ENCODE measurements at regions not wholly inside any gene's neighbourhood (a gene's known extent, or its start where the extent isn't known, plus 50 kb on each side); places are given as distances from the start of the nearest gene placed in this dataset.

GRCh38 chr11:98143661-98144060, 877.1 kb upstream of the CNTN5 start:
- Histone ChIP-seq H3K27me3 (no peaks in the 10 kb centered on the region), H3K4me3 (no peak overlapping the region), H3K4me1 (no peaks in the 10 kb centered on the region), H3K36me3 (no peaks in the 10 kb centered on the region), H3K9me3 (no peaks in the 10 kb centered on the region), H3K27ac (no peak overlapping the region)
- no peak for TF ChIP-seq CTCF (IDR thresholded peaks at IDR 0.05)
- intact Hi-C loops (cut with DNase I): no loop called here
- no peak for DNase-seq (ENCODE audit: low spot score in 2 of 2)

GRCh38 chr11:98153752-98154151, 867.0 kb upstream of the CNTN5 start:
- H3K36me3 ChIP-seq: no peaks in the 10 kb centered on the region
- no peak overlapping the region for H3K4me3 ChIP-seq
- TF ChIP-seq CTCF (IDR thresholded peaks at IDR 0.05): no peak
- H3K27ac ChIP-seq: no peak overlapping the region
- no peaks in the 10 kb centered on the region for H3K9me3 ChIP-seq
- no peak for DNase-seq (ENCODE audit: low spot score in 2 of 2)
- no peaks in the 10 kb centered on the region for H3K4me1 ChIP-seq
- H3K27me3 ChIP-seq: no peaks in the 10 kb centered on the region
- intact Hi-C loops (cut with DNase I): no loop called here

GRCh38 chr11:98155696-98156095, 865.1 kb upstream of the CNTN5 start:
- intact Hi-C loops (cut with DNase I): no loop called here
- no peak overlapping the region for H3K4me3 ChIP-seq
- H3K27me3 ChIP-seq: no peaks in the 10 kb centered on the region
- H3K36me3 ChIP-seq: no peaks in the 10 kb centered on the region
- H3K27ac ChIP-seq: no peak overlapping the region
- H3K4me1 ChIP-seq: no peaks in the 10 kb centered on the region
- H3K9me3 ChIP-seq: no peaks in the 10 kb centered on the region
- DNase-seq (ENCODE audit: low spot score in 2 of 2): no peak
- TF ChIP-seq CTCF (IDR thresholded peaks at IDR 0.05): no peak

- Histone ChIP-seq H3K4me1 (no peaks in the 10 kb centered on the region), H3K27ac (no peak overlapping the region), H3K9me3 (no peaks in the 10 kb centered on the region), H3K27me3 (no peaks in the 10 kb centered on the region), H3K36me3 (no peaks in the 10 kb centered on the region), H3K4me3 (no peak overlapping the region)
- no peak for TF ChIP-seq CTCF (IDR thresholded peaks at IDR 0.05)
- DNase-seq (ENCODE audit: low spot score in 2 of 2): no peak
- intact Hi-C loops (cut with DNase I): no loop called here
These were observed 842.8 kb upstream of the CNTN5 start for GRCh38 chr11:98177925-98178324.

GRCh38 chr11:98180511-98180910, 840.2 kb upstream of the CNTN5 start:
- no peak for TF ChIP-seq CTCF (IDR thresholded peaks at IDR 0.05)

GRCh38 chr11:98180921-98181320, 839.8 kb upstream of the CNTN5 start:
- intact Hi-C loops (cut with DNase I): no loop called here
- H3K27ac ChIP-seq: no peak overlapping the region
- DNase-seq (ENCODE audit: low spot score in 2 of 2): no peak
- peaks cover 0 to 8% of the 10 kb centered on the region in 2 donors for H3K9me3 ChIP-seq
- no peaks in the 10 kb centered on the region for H3K27me3 ChIP-seq
- H3K36me3 ChIP-seq: no peaks in the 10 kb centered on the region
- no peak overlapping the region for H3K4me3 ChIP-seq
- H3K4me1 ChIP-seq: no peaks in the 10 kb centered on the region
- no peak for TF ChIP-seq CTCF (IDR thresholded peaks at IDR 0.05)

More at GRCh38 chr11:98180511-98180910, 840.2 kb upstream of the CNTN5 start:
- H3K9me3 ChIP-seq: peaks cover 0 to 7% of the 10 kb centered on the region in 2 donors
- no peaks in the 10 kb centered on the region for H3K4me1 ChIP-seq
- no peak overlapping the region for H3K27ac ChIP-seq
- intact Hi-C loops (cut with DNase I): no loop called here
- H3K4me3 ChIP-seq: no peak overlapping the region
- H3K36me3 ChIP-seq: no peaks in the 10 kb centered on the region
- no peak for DNase-seq (ENCODE audit: low spot score in 2 of 2)
- no peaks in the 10 kb centered on the region for H3K27me3 ChIP-seq

All from ascending aorta (tissue), 2 donors.